Keratinocyte (primary cell): ENCODE measurements at regions not wholly inside any gene's neighbourhood (a gene's known extent, or its start where the extent isn't known, plus 50 kb on each side); places are given as distances from the start of the nearest gene placed in this dataset.

Experiments
- DNase-seq: peaks from one replicate; pipeline ENCODE4 v3.0.0-alpha.2; 2011; ENCODE audit warnings: low read depth, missing footprints, low spot score
- FAIRE-seq: peaks from 2 replicates; lab custom pipeline; 2011; peaks lifted over from hg19 to GRCh38; lab: Jason Lieb, UNC
- H2AFZ ChIP-seq: 2 replicates; pipeline ENCODE4 v1.6.0; 2012; ENCODE audit warnings: low read length, control low read depth, inconsistent platforms; ENCODE audit not compliant: control insufficient read depth
- H3K27ac ChIP-seq: 2 replicates; pipeline ENCODE4 v1.5.1; 2011; ENCODE audit warnings: low read length; ENCODE audit not compliant: control insufficient read depth, insufficient read depth
- H3K27me3 ChIP-seq: 3 replicates; pipeline ENCODE4 v1.6.0; 2011; ENCODE audit warnings: low read length; ENCODE audit not compliant: control insufficient read depth, insufficient read depth; ENCODE audit errors: extremely low read depth
- H3K36me3 ChIP-seq, 2 experiments: 2 replicates in 1 of 2; 3 replicates in 1 of 2; pipeline ENCODE4 v1.5.1; 2011; ENCODE audit warnings: low read length in 2 of 2, mild to moderate bottlenecking in 1 of 2; ENCODE audit not compliant: control insufficient read depth in 2 of 2, insufficient read depth in 2 of 2; ENCODE audit errors: extremely low read depth in 1 of 2
- H3K4me1 ChIP-seq: 3 replicates; pipeline ENCODE4 v1.5.1; 2011; ENCODE audit warnings: low read length; ENCODE audit not compliant: control insufficient read depth, insufficient read depth; ENCODE audit errors: extremely low read depth
- H3K4me2 ChIP-seq: 3 replicates; pipeline ENCODE4 v1.6.0; 2011; ENCODE audit warnings: low read depth, low read length; ENCODE audit not compliant: control insufficient read depth, insufficient read depth; ENCODE audit errors: extremely low read depth
- H3K4me3 ChIP-seq, 3 experiments: fragments of 200-600 bp in 1 of 3; sonication (generic) in 1 of 3; 2 replicates in 2 of 3; 3 replicates in 1 of 3; pipeline ENCODE4 v1.5.1; 2011 to 2016; ENCODE audit warnings: low read length in 3 of 3, mild to moderate bottlenecking in 3 of 3, control low read depth in 2 of 3, inconsistent platforms in 1 of 3, low read depth in 1 of 3, mixed read lengths in 1 of 3, mixed run types in 1 of 3, moderate library complexity in 1 of 3; ENCODE audit not compliant: control insufficient read depth in 2 of 3, insufficient read depth in 2 of 3; ENCODE audit errors: extremely low read depth in 1 of 3
- H3K79me2 ChIP-seq: 2 replicates; pipeline ENCODE4 v1.6.0; 2012; ENCODE audit warnings: low read length; ENCODE audit not compliant: control insufficient read depth, insufficient read depth
- H3K9ac ChIP-seq: 3 replicates; pipeline ENCODE4 v1.6.0; 2011; ENCODE audit warnings: low read length; ENCODE audit not compliant: control insufficient read depth, insufficient read depth; ENCODE audit errors: extremely low read depth
- H3K9me1 ChIP-seq: 3 replicates; pipeline ENCODE4 v1.6.0; 2011; ENCODE audit warnings: low read length; ENCODE audit not compliant: control insufficient read depth, insufficient read depth; ENCODE audit errors: extremely low read depth
- H3K9me3 ChIP-seq: 2 replicates; pipeline ENCODE4 v1.5.1; 2012; ENCODE audit warnings: low read depth, low read length; ENCODE audit not compliant: control insufficient read depth
- H4K20me1 ChIP-seq: 3 replicates; pipeline ENCODE4 v1.6.0; 2011; ENCODE audit warnings: low read length; ENCODE audit not compliant: control insufficient read depth, insufficient read depth; ENCODE audit errors: extremely low read depth
- CTCF ChIP-seq, 3 experiments: IDR thresholded peaks in 1 of 3; conservative IDR thresholded peaks in 1 of 3; optimal IDR thresholded peaks in 1 of 3; 2 replicates in 2 of 3; 3 replicates in 1 of 3; pipeline versions ENCODE3 to v1.5.1; 2011; ENCODE audit warnings: low read length in 3 of 3, mild to moderate bottlenecking in 3 of 3, moderate library complexity in 2 of 3, control low read depth in 1 of 3, inconsistent platforms in 1 of 3; ENCODE audit not compliant: insufficient read depth in 2 of 3; ENCODE audit errors: extremely low read depth in 1 of 3
- EZH2 ChIP-seq: IDR thresholded peaks from one replicate; pipeline ENCODE4 v1.6.1; 2012; ENCODE audit warnings: inconsistent platforms, mild to moderate bottlenecking, low read length, moderate library complexity
- dilution Hi-C: fragments of 300-500 bp; cut with MboI; formaldehyde crosslinking; loops from one replicate; pipeline ENCODE4 v1.7.0; 2020; ENCODE audit warnings: low sequenced_read_pairs; ENCODE audit not compliant: extremely low pct_ligation_motif_present

- no peaks in the 10 kb centered on the region for H4K20me1 ChIP-seq
- no peak for DNase-seq
- H3K79me2 ChIP-seq: no peaks in the 10 kb centered on the region
- H3K4me2 ChIP-seq: no peak overlapping the region
- no peaks in the 10 kb centered on the region for H3K9me1 ChIP-seq
- no peaks in the 10 kb centered on the region for H3K4me1 ChIP-seq
- H2AFZ ChIP-seq: no peak overlapping the region
- no peaks in the 10 kb centered on the region for H3K27me3 ChIP-seq
- dilution Hi-C loops: no loop called here
- no peak for FAIRE-seq
- H3K4me3 ChIP-seq: no peak overlapping the region
- no peak for TF ChIP-seq CTCF (optimal IDR thresholded peaks at IDR 0.05 in 1 of 3, IDR thresholded peaks at IDR 0.05 in 1 of 3, conservative IDR thresholded peaks at IDR 0.05 in 1 of 3; ENCODE audit: extremely low read depth in 1 of 3, insufficient read depth in 2 of 3, low read length in 3 of 3)
- no peak for TF ChIP-seq EZH2
- H3K9me3 ChIP-seq: no peaks in the 10 kb centered on the region
- no peaks in the 10 kb centered on the region for H3K36me3 ChIP-seq
- H3K9ac ChIP-seq: no peak overlapping the region
- no peak overlapping the region for H3K27ac ChIP-seq
Observed at GRCh38 chr13:73800011-73800410, 334.2 kb downstream of the KLF12 start.

GRCh38 chr13:73794755-73795154 lies 339.4 kb downstream of the KLF12 start:
- no peak for FAIRE-seq
- Histone ChIP-seq H4K20me1 (no peaks in the 10 kb centered on the region), H3K27me3 (no peaks in the 10 kb centered on the region), H3K4me1 (no peaks in the 10 kb centered on the region), H3K9me3 (no peaks in the 10 kb centered on the region), H3K9ac (no peak overlapping the region), H3K9me1 (no peaks in the 10 kb centered on the region), H2AFZ (no peak overlapping the region), H3K27ac (no peak overlapping the region), H3K4me2 (no peak overlapping the region), H3K36me3 (no peaks in the 10 kb centered on the region), H3K79me2 (no peaks in the 10 kb centered on the region), H3K4me3 (no peak overlapping the region)
- dilution Hi-C loops: no loop called here
- DNase-seq: no peak
- TF ChIP-seq EZH2 (no peak), CTCF (optimal IDR thresholded peaks at IDR 0.05 in 1 of 3, IDR thresholded peaks at IDR 0.05 in 1 of 3, conservative IDR thresholded peaks at IDR 0.05 in 1 of 3; ENCODE audit: extremely low read depth in 1 of 3, insufficient read depth in 2 of 3, low read length in 3 of 3) (no peak)
